Cardiac muscle cell (in vitro differentiated cells and primary cell): ENCODE measurements at regions not wholly inside any gene's neighbourhood (a gene's known extent, or its start where the extent isn't known, plus 50 kb on each side); places are given as distances from the start of the nearest gene placed in this dataset.

ENCODE experiments used
- DNase-seq, 2 donors: peaks; one replicate each; pipeline versions ENCODE4 v3.0.0 to v3.0.0-alpha.2; 2010 to 2017; ENCODE audit warnings: low read depth in 1 of 2, low spot score in 1 of 2
- H3K27ac ChIP-seq: fragments of 200-600 bp; sonication (generic); 2 replicates; pipeline ENCODE4 v1.5.1; 2016
- H3K27me3 ChIP-seq: fragments of 200-600 bp; sonication (generic); 2 replicates; pipeline ENCODE4 v1.6.0; 2016; ENCODE audit warnings: control low read depth
- H3K36me3 ChIP-seq: fragments of 200-600 bp; sonication (generic); 2 replicates; pipeline ENCODE4 v1.5.1; 2016; ENCODE audit warnings: control low read depth
- H3K4me1 ChIP-seq: fragments of 200-600 bp; sonication (generic); 2 replicates; pipeline ENCODE4 v1.8.1; 2017; ENCODE audit warnings: low read depth, mild to moderate bottlenecking, mixed run types
- H3K4me3 ChIP-seq: fragments of 200-600 bp; sonication (generic); 2 replicates; pipeline ENCODE4 v1.5.1; 2016; ENCODE audit warnings: mild to moderate bottlenecking
- H3K9me3 ChIP-seq: fragments of 200-600 bp; sonication (generic); 2 replicates; pipeline ENCODE4 v1.5.1; 2017; ENCODE audit warnings: low read depth, mild to moderate bottlenecking, control low read depth
- CTCF ChIP-seq: IDR thresholded peaks from 2 replicates; pipeline ENCODE4 v1.5.1; 2012; ENCODE audit warnings: low read depth, mild to moderate bottlenecking, low read length

- no peak for DNase-seq
- no peaks in the 10 kb centered on the region for H3K27me3 ChIP-seq
- H3K36me3 ChIP-seq = no peaks in the 10 kb centered on the region
- H3K9me3 ChIP-seq = no peaks in the 10 kb centered on the region
- no peak overlapping the region for H3K4me3 ChIP-seq
- H3K27ac ChIP-seq = no peak overlapping the region
- no peaks in the 10 kb centered on the region for H3K4me1 ChIP-seq
- TF ChIP-seq CTCF = no peak
These were observed 1440.2 kb upstream of the ACO1 start for GRCh38 chr9:30944225-30944569.

GRCh38 chr9:30944741-30945280 is 1439.6 kb upstream of the ACO1 start:
- Histone ChIP-seq H3K36me3 (no peaks in the 10 kb centered on the region), H3K27ac (no peak overlapping the region), H3K4me3 (no peak overlapping the region), H3K27me3 (no peaks in the 10 kb centered on the region), H3K9me3 (no peaks in the 10 kb centered on the region), H3K4me1 (no peaks in the 10 kb centered on the region)
- no peak for DNase-seq
- TF ChIP-seq CTCF = no peak

- Histone ChIP-seq H3K4me3 (no peak overlapping the region), H3K36me3 (no peaks in the 10 kb centered on the region), H3K4me1 (peaks cover 3% of the 10 kb centered on the region), H3K27ac (no peak overlapping the region), H3K27me3 (no peaks in the 10 kb centered on the region), H3K9me3 (no peaks in the 10 kb centered on the region)
- no peak for DNase-seq
- TF ChIP-seq CTCF = no peak
These were observed 1420.1 kb upstream of the ACO1 start for GRCh38 chr9:30964332-30964731.

GRCh38 chr9:30967476-30967875 is 1417.0 kb upstream of the ACO1 start:
- no peaks in the 10 kb centered on the region for H3K27me3 ChIP-seq
- H3K9me3 ChIP-seq = no peaks in the 10 kb centered on the region
- TF ChIP-seq CTCF = no peak
- no peak overlapping the region for H3K27ac ChIP-seq
- DNase-seq = peak in 1 of 2 donors; percentile 15
- H3K4me1 ChIP-seq = peaks cover 3% of the 10 kb centered on the region
- no peaks in the 10 kb centered on the region for H3K36me3 ChIP-seq
- H3K4me3 ChIP-seq = no peak overlapping the region

GRCh38 chr9:30970186-30970585 is 1414.3 kb upstream of the ACO1 start:
- DNase-seq = no peak
- Histone ChIP-seq H3K9me3 (no peaks in the 10 kb centered on the region), H3K36me3 (no peaks in the 10 kb centered on the region), H3K4me1 (peaks cover 3% of the 10 kb centered on the region), H3K27ac (no peak overlapping the region), H3K4me3 (no peak overlapping the region), H3K27me3 (no peaks in the 10 kb centered on the region)
- TF ChIP-seq CTCF = no peak

- Histone ChIP-seq H3K9me3 (no peaks in the 10 kb centered on the region), H3K36me3 (no peaks in the 10 kb centered on the region), H3K27ac (no peak overlapping the region), H3K27me3 (no peaks in the 10 kb centered on the region), H3K4me1 (peaks cover 3% of the 10 kb centered on the region), H3K4me3 (no peak overlapping the region)
- no peak for TF ChIP-seq CTCF
- DNase-seq = no peak
These were observed 1413.6 kb upstream of the ACO1 start for GRCh38 chr9:30970812-30971211.
